ENCODE measurements at regions not wholly inside any gene's neighbourhood (a gene's known extent, or its start where the extent isn't known, plus 50 kb on each side); places are given as distances from the start of the nearest gene placed in this dataset.

GRCh38 chr3:64464955-64465354, 222.8 kb downstream of the ADAMTS9 start:
- FAIRE-seq (no peak), DNase-seq (ENCODE audit: low spot score) (no peak)

DNA sequence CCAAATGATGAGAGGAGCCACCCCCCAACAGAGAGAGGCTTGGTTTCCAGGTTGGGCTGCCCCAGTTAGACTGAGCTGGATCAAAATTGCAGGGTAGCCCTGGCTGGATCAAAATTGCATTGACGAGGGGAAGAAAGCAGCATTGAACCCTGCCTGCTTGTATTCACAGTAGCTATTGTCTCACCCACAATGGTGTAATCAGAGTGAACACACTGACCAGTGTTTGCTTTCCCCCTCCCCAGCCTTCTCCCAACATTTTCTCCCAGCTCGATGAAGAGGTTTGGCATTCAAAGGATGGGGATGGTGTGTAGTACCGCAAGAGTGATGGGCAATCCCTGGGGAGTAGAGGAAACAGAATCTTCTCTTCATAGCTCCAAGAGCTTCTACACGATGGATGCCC, 223.8 kb downstream of the ADAMTS9 start:
- FAIRE-seq (no peak), DNase-seq (ENCODE audit: low spot score) (no peak)

- DNase-seq (ENCODE audit: low spot score) (no peak), FAIRE-seq (no peak)
Measured at GRCh38 chr3:64462203-64462602, 225.6 kb downstream of the ADAMTS9 start.

GRCh38 chr3:64460877-64461276, 226.9 kb downstream of the ADAMTS9 start:
- FAIRE-seq (no peak), DNase-seq (ENCODE audit: low spot score) (peak; percentile 29)

- no peak for DNase-seq (ENCODE audit: low spot score)
- no peak for FAIRE-seq
Measured at GRCh38 chr3:64460141-64460730, 227.6 kb downstream of the ADAMTS9 start.

GRCh38 chr3:64459711-64460110, 228.1 kb downstream of the ADAMTS9 start:
- DNase-seq (ENCODE audit: low spot score) (no peak), FAIRE-seq (no peak)

- FAIRE-seq: no peak
- DNase-seq (ENCODE audit: low spot score): no peak
Measured at GRCh38 chr3:64457811-64458210, 230.0 kb downstream of the ADAMTS9 start.

- FAIRE-seq (no peak), DNase-seq (ENCODE audit: low spot score) (no peak)
Measured at GRCh38 chr3:64456674-64457073, 231.1 kb downstream of the ADAMTS9 start.

- no peak for DNase-seq (ENCODE audit: low spot score)
- no peak for FAIRE-seq
Measured at GRCh38 chr3:64455351-64455750, 230.1 kb upstream of the PRICKLE2 start.

- FAIRE-seq (no peak), DNase-seq (ENCODE audit: low spot score) (no peak)
Measured at GRCh38 chr3:64454768-64455167, 229.5 kb upstream of the PRICKLE2 start.

DNA sequence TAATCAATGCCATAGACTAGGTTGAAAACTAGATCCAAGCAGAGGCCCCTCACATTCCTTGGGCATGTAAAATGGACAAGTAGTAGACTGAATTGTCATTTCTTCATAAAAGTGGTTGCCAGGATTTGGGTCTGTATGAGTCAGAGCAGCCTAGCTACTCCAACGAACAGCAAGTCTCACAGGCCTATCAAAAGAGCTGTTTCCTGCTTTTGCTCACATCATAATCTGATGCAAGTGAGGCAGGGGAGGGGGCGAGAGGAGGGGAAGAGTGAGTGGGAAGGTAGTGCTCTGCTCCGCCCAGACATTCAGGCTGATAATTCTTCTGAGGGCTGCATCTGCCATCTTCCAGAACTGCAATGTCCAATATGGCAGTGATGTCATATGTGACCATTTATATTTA, 228.9 kb upstream of the PRICKLE2 start:
- DNase-seq (ENCODE audit: low spot score) (peak; percentile 19), FAIRE-seq (no peak)

- no peak for FAIRE-seq
- DNase-seq (ENCODE audit: low spot score): no peak
Measured at GRCh38 chr3:64451283-64452012, 226.2 kb upstream of the PRICKLE2 start.

DNA sequence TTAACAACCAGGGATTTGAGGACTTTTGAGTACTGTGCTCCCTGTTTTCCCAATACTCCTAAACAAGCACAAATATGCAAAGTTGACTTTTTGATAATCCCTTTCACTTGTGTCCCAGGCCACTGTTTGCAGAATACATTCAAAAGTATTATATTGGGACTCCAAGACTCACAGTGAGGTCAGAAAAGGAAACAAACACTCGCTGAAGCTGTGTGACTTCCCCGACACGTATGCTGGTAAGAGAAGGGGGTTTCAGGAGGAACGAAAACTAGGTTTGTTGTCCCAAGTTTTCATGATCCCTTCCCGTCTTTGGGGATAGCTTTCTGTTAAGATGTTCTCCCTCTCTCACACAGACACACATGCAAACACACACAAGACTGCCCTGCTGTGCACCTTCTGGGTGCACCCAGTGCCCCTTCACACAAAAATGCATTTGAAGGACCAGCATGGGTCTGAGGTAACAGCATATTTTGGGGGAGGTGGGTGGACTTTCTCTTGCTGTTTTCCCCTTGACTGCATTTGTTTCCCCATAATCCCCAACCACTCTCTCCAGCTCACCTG, 225.2 kb upstream of the PRICKLE2 start:
- FAIRE-seq (no peak), DNase-seq (ENCODE audit: low spot score) (no peak)

DNA sequence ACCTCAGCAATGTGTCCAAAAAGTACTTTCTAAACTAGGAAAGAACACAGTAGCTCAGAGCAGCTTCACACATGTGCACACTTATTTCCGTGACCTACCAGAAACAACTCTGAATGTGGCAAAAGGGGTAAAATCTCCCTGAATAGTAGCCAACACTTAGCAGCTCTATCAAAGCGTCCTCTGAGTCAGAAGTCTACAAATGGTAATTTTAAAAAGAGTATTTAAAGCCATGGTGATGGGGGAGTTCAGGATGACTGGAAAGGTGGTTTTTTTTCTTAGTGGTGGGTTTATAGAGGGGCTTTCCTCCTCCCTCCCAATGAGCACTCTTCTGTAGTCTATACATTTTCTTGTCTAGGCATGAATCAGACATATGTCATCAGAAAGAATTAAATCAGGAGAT, 223.8 kb upstream of the PRICKLE2 start:
- DNase-seq (ENCODE audit: low spot score) (no peak), FAIRE-seq (no peak)

DNA sequence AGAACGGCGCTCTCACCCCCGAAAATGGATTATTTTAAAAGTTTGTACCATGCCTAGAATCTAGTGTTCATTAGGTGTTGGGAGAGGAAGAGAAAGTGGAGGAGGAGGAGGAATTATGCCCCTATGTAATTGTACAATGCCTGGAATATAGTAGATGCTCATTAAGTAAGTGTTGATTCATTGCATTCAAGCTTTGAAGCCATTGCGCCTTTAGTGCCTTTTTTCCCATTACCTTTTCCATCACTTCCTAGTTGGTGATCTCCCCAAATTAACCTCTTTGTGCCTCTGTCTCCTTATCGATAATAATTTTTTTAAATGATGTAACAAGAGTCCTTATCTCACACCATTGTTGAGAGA, 220.7 kb upstream of the PRICKLE2 start:
- FAIRE-seq (no peak), DNase-seq (ENCODE audit: low spot score) (no peak)

- no peak for FAIRE-seq
- no peak for DNase-seq (ENCODE audit: low spot score)
Measured at GRCh38 chr3:64445109-64445943, 220.1 kb upstream of the PRICKLE2 start.

GRCh38 chr3:64444490-64445108, 219.3 kb upstream of the PRICKLE2 start:
- no peak for FAIRE-seq

DNA sequence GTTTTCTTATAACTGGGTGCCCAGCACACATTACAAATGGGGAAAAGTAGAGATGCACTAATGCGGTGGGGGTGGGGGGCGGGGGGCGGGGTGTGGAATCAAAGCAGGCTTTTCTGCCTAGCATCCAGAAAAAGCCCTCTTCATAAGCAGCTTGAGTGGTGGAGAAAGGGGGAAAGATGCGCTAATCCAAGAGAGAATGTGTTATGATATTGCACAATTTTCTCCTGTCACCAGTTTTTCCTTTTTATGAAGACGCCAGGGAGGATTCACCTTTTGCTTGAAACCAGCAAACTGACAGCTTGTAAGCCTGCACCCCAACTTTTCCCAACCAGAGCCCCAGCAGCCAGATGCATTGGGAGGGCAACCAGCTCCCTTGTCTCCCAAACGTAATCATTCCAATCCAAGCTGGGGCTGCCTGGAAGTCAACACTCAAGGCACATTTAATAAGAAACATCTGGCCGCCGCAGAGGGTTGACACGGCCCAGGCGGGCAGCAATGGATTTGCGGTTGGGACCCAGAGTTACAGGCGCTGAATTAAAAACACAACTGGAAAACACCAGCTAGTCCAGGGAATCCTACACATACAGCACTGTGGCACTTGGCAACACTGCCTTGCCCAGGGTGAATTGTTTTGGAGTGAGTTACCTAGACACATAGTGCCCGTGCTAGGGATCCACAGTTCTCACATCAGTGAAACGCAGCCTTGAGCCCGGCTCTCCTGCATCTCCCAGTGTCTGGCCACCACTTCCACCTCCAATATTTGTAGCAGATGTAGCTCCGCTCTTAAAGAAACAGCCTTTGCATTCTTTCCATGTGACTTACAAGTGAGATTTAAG, 218.5 kb upstream of the PRICKLE2 start:
- DNase-seq (ENCODE audit: low spot score): no peak
- no peak for FAIRE-seq

More at GRCh38 chr3:64444490-64445108, 219.3 kb upstream of the PRICKLE2 start:
- DNase-seq (ENCODE audit: low spot score): no peak

DNA sequence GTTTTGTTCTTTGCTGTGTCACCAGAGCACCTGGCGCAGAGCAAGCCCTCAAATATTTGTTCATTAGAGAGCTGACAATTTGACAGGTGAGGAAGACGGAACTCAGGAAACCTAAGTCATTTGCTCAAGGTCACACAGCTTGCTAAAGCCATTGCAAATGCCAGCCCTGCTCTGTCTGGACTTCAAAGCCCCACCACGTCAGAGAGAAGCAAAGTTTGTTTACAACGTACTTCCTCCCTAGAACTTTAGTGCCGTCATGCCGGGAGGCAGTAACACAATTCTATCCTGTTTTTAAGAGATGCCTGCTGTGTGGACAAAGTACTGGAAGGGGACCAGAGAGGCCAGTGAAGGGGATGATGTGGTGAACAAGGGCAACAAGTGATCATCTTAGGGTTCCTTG, 216.6 kb upstream of the PRICKLE2 start:
- DNase-seq (ENCODE audit: low spot score) (no peak), FAIRE-seq (no peak)

- FAIRE-seq (no peak), DNase-seq (ENCODE audit: low spot score) (peak; percentile 79)
Measured at GRCh38 chr3:64440498-64440897, 215.2 kb upstream of the PRICKLE2 start.

- no peak for FAIRE-seq
- no peak for DNase-seq (ENCODE audit: low spot score)
Measured at GRCh38 chr3:64438812-64439211, 213.5 kb upstream of the PRICKLE2 start.
